PC-3 (cell line): ENCODE measurements at regions not wholly inside any gene's neighbourhood (a gene's known extent, or its start where the extent isn't known, plus 50 kb on each side); places are given as distances from the start of the nearest gene placed in this dataset.

Experiments
- ATAC-seq: fragments of 200-7000 bp; cut with Tn5 transposase; 2 replicates; pipeline ENCODE4 v1.9.1; 2020; ENCODE audit warnings: mild to moderate bottlenecking, moderate library complexity
- BruUV-seq: library from RNA; stranded (reverse); fragments of 400-500 nt; replicated peaks from 2 replicates; lab custom pipeline; 2021; lab: Mats Ljungman, UMichigan
- CTCF ChIA-PET: fragments of 300-600 bp; sonication (Branson Sonifier 250); formaldehyde crosslinking; loops from one replicate; lab custom pipeline; 2022; ENCODE audit warnings: antibody characterized with exemption; lab: Charles Lee
- POLR2A ChIA-PET: fragments of 300-600 bp; sonication (Branson Sonifier 250); formaldehyde crosslinking; loops from one replicate; lab custom pipeline; 2022; ENCODE audit warnings: antibody characterized with exemption; ENCODE audit not compliant: unreplicated experiment; lab: Charles Lee
- DNase-seq: peaks from one replicate; pipeline ENCODE4 v3.0.0-alpha.2; 2015
- H2AFZ ChIP-seq: fragments of 300-600 bp; sonication (generic); 2 replicates; pipeline ENCODE4 v1.6.0; 2016; ENCODE audit warnings: antibody characterized with exemption, low read length
- H3F3A ChIP-seq: fragments of 300-600 bp; sonication (generic); one replicate; pipeline ENCODE4 v1.6.0; 2017; ENCODE audit warnings: antibody characterized with exemption, low read length, control low read depth, mild to moderate bottlenecking; ENCODE audit not compliant: unreplicated experiment
- H3K27ac ChIP-seq: fragments of 300-600 bp; sonication (generic); 2 replicates; pipeline ENCODE4 v1.5.1; 2016; ENCODE audit warnings: mild to moderate bottlenecking, low read length
- H3K27me3 ChIP-seq: fragments of 300-600 bp; sonication (generic); 2 replicates; pipeline ENCODE4 v1.6.1; 2016; ENCODE audit warnings: low read length, mixed read lengths
- H3K36me3 ChIP-seq: fragments of 300-600 bp; sonication (generic); 2 replicates; pipeline ENCODE4 v1.6.1; 2016; ENCODE audit warnings: low read depth, mixed run types, low read length, mixed read lengths
- H3K4me1 ChIP-seq: fragments of 300-600 bp; sonication (generic); 2 replicates; pipeline ENCODE4 v1.5.1; 2016; ENCODE audit warnings: low read length; ENCODE audit not compliant: insufficient read depth
- H3K4me2 ChIP-seq: fragments of 300-600 bp; sonication (generic); 2 replicates; pipeline ENCODE4 v1.6.0; 2016; ENCODE audit warnings: low read length
- H3K4me3 ChIP-seq: fragments of 300-600 bp; sonication (generic); 2 replicates; pipeline ENCODE4 v1.5.1; 2016; ENCODE audit warnings: mild to moderate bottlenecking, low read length, mixed read lengths
- H3K79me2 ChIP-seq: fragments of 300-600 bp; sonication (generic); 2 replicates; pipeline ENCODE4 v1.6.1; 2017; ENCODE audit warnings: low read length, mixed read lengths
- H3K9ac ChIP-seq: fragments of 300-600 bp; sonication (generic); 2 replicates; pipeline ENCODE4 v1.6.0; 2016; ENCODE audit warnings: mild to moderate bottlenecking, low read length
- H3K9me2 ChIP-seq: fragments of 300-600 bp; sonication (generic); replicated peaks from 2 replicates; pipeline ENCODE4 v1.6.1; 2016; ENCODE audit warnings: mixed run types, low read length, mixed read lengths
- H3K9me3 ChIP-seq: fragments of 300-600 bp; sonication (generic); 2 replicates; pipeline ENCODE4 v1.6.1; 2016; ENCODE audit warnings: low read length, mixed read lengths
- H4K20me1 ChIP-seq: fragments of 300-600 bp; sonication (generic); 2 replicates; pipeline ENCODE4 v1.6.1; 2016; ENCODE audit warnings: low read length, mixed read lengths
- EZH2 ChIP-seq: fragments of 300-600 bp; sonication (generic); IDR thresholded peaks from one replicate; pipeline ENCODE4 v1.6.1; 2017; ENCODE audit warnings: antibody characterized with exemption, mild to moderate bottlenecking, low read length; ENCODE audit not compliant: unreplicated experiment
- EZH2phosphoT487 ChIP-seq: fragments of 300-600 bp; sonication (generic); IDR thresholded peaks from 2 replicates; pipeline ENCODE4 v1.6.1; 2018; ENCODE audit warnings: mild to moderate bottlenecking, antibody characterized with exemption, low read length, borderline replicate concordance
- intact Hi-C: fragments of 100-400 bp; cut with micrococcal nuclease; formaldehyde crosslinking; loops from 2 replicates; pipeline ENCODE4 v1.9.0; 2023
- TF ChIP-seq, protein P1 (sequence below): fragments of 300-600 bp; sonication (generic); conservative IDR thresholded peaks from 2 replicates; pipeline ENCODE4 v1.5.1; 2017; ENCODE audit warnings: antibody characterized with exemption, low read depth, mild to moderate bottlenecking, low read length

DNA sequence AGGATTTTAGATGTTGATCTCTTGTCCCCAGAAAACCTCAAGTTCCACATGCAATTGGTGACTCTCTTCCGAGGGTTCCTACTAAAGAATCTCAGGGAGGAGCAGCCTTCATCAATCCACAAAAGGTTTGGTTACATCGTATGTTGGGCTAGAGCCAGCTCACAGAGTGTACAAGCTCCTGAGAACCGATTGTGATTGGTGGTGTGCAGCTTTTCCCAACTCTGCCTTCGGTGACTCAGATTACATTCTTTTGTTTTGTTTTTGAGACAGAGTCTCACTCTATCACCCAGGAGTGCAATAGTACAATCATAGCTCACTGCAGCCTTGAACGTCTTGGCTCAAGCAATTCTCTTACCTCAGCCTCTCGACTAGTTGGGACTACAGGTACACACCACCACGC is 172.4 kb downstream of the PMP22 start:
- Histone ChIP-seq H3K4me3 (no peak overlapping the region), H3K27me3 (peaks cover 76% of the 10 kb centered on the region), H3K27ac (no peak overlapping the region), H3K36me3 (no peaks in the 10 kb centered on the region), H3K4me1 (no peaks in the 10 kb centered on the region), H3K79me2 (no peaks in the 10 kb centered on the region), H3F3A (no peaks in the 10 kb centered on the region), H3K9ac (no peak overlapping the region), H3K9me3 (no peaks in the 10 kb centered on the region), H3K4me2 (no peak overlapping the region), H2AFZ (no peak overlapping the region), H4K20me1 (no peaks in the 10 kb centered on the region), H3K9me2 (no peaks in the 10 kb centered on the region)
- no TSS peak for BruUV-seq
- intact Hi-C loops = no loop called here
- DNase-seq = peak; percentile 32
- ATAC-seq = no peak
- ChIA-PET POLR2A (no interaction called here), CTCF (no interaction called here)
- TF ChIP-seq EZH2 (no peak), EZH2phosphoT487 (no peak)
- TF ChIP-seq, protein P1, sequence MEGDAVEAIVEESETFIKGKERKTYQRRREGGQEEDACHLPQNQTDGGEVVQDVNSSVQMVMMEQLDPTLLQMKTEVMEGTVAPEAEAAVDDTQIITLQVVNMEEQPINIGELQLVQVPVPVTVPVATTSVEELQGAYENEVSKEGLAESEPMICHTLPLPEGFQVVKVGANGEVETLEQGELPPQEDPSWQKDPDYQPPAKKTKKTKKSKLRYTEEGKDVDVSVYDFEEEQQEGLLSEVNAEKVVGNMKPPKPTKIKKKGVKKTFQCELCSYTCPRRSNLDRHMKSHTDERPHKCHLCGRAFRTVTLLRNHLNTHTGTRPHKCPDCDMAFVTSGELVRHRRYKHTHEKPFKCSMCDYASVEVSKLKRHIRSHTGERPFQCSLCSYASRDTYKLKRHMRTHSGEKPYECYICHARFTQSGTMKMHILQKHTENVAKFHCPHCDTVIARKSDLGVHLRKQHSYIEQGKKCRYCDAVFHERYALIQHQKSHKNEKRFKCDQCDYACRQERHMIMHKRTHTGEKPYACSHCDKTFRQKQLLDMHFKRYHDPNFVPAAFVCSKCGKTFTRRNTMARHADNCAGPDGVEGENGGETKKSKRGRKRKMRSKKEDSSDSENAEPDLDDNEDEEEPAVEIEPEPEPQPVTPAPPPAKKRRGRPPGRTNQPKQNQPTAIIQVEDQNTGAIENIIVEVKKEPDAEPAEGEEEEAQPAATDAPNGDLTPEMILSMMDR = no peak

DNA sequence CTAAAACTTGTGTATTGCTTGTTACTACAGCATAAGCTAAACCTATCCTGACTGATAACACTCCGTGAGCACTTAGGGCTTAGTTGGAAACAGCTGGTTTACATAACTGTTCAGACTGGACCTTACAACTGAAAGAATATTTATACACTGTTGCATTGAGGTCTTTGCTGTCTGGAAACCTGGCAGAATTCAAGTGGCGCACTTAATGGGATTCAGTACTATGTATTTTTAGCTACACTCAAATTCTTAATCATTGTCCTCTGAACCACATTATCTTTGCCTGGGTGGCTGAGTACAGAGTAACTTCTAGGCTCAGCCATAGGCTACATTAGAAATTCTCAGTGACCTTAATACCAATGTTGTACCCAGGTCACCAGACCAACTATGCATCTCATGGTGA is 172.9 kb downstream of the PMP22 start:
- Histone ChIP-seq H3K9ac (no peak overlapping the region), H3K4me3 (no peak overlapping the region), H3K9me2 (no peaks in the 10 kb centered on the region), H3K27ac (no peak overlapping the region), H3K36me3 (no peaks in the 10 kb centered on the region), H3K27me3 (peaks cover 76% of the 10 kb centered on the region), H4K20me1 (no peaks in the 10 kb centered on the region), H2AFZ (no peak overlapping the region), H3K9me3 (no peaks in the 10 kb centered on the region), H3F3A (no peaks in the 10 kb centered on the region), H3K4me1 (no peaks in the 10 kb centered on the region), H3K4me2 (no peak overlapping the region), H3K79me2 (no peaks in the 10 kb centered on the region)
- intact Hi-C loops = no loop called here
- CTCF ChIA-PET = no interaction called here
- TF ChIP-seq EZH2phosphoT487 (no peak), EZH2 (no peak)
- TF ChIP-seq, protein P1 = no peak
- DNase-seq (no peak), ATAC-seq (no peak)
- no TSS peak for BruUV-seq
- POLR2A ChIA-PET = no interaction called here

DNA sequence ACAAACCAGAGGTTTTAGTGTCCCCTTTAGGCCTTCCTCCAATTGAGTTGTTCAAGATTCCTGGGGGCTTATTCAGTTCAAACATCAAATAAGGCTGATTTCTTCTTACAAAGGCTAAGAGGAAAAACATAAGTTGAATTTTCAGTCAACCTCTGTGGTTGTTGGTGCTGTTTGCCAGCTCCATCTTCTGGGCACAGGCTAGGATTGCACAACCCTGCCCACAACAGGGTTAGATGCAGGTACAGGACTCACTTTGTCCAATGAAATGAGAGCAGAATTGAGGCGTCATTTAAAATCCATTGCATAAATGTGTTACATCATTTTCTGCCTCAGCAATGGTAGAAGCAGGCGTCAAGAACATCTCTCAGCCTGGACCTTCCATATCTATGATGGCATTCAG is 173.3 kb downstream of the PMP22 start:
- DNase-seq (peak; percentile 53), ATAC-seq (peak; percentile 51)
- intact Hi-C loops = no loop called here
- ChIA-PET POLR2A (no interaction called here), CTCF (no interaction called here)
- H3K4me3 ChIP-seq = no peak overlapping the region
- BruUV-seq = no TSS peak
- no peaks in the 10 kb centered on the region for H3F3A ChIP-seq
- H3K36me3 ChIP-seq = no peaks in the 10 kb centered on the region
- H3K27me3 ChIP-seq = peaks cover 76% of the 10 kb centered on the region
- H3K9me3 ChIP-seq = no peaks in the 10 kb centered on the region
- no peak overlapping the region for H3K27ac ChIP-seq
- no peaks in the 10 kb centered on the region for H4K20me1 ChIP-seq
- H3K79me2 ChIP-seq = no peaks in the 10 kb centered on the region
- no peaks in the 10 kb centered on the region for H3K4me1 ChIP-seq
- no peaks in the 10 kb centered on the region for H3K9me2 ChIP-seq
- H3K9ac ChIP-seq = no peak overlapping the region
- no peak overlapping the region for H3K4me2 ChIP-seq
- TF ChIP-seq, protein P1 = peak; percentile 71
- TF ChIP-seq EZH2 = no peak
- no peak overlapping the region for H2AFZ ChIP-seq
